HL-60 (cell line): ENCODE measurements at regions not wholly inside any gene's neighbourhood (a gene's known extent, or its start where the extent isn't known, plus 50 kb on each side); places are given as distances from the start of the nearest gene placed in this dataset.

Experiments used
- DNase-seq, 2 experiments: peaks; one replicate each; pipeline ENCODE4 v3.0.0-alpha.2; 2010 to 2020; ENCODE audit warnings: low read depth in 1 of 2, low spot score in 1 of 2
- H3K27ac ChIP-seq: fragments of 250-450 bp; sonication (Bioruptor Pico); replicated peaks from 2 replicates; pipeline ENCODE4 v1.5.1; 2020; ENCODE audit warnings: mild to moderate bottlenecking, moderate library complexity
- H3K27me3 ChIP-seq: fragments of 250-450 bp; sonication (Bioruptor Pico); 2 replicates; pipeline ENCODE4 v1.5.1; 2021; ENCODE audit warnings: mild to moderate bottlenecking, moderate library complexity; ENCODE audit not compliant: insufficient read depth, poor library complexity, severe bottlenecking
- H3K4me3 ChIP-seq: replicated peaks from 2 replicates; pipeline ENCODE4 v1.5.1; 2011; ENCODE audit warnings: mild to moderate bottlenecking, control low read depth, low read length; ENCODE audit not compliant: insufficient read depth
- CTCF ChIP-seq: IDR thresholded peaks from one replicate; pipeline ENCODE4 v1.5.1; 2011; ENCODE audit warnings: low read length, control low read depth, inconsistent platforms; ENCODE audit not compliant: insufficient read depth
- GABPA ChIP-seq: IDR thresholded peaks from 2 replicates; pipeline ENCODE4 v1.6.1; 2012; ENCODE audit warnings: low read depth
- POLR2AphosphoS5 ChIP-seq: IDR thresholded peaks from 2 replicates; pipeline ENCODE4 v1.6.1; 2012; ENCODE audit warnings: low read depth
- REST ChIP-seq: IDR thresholded peaks from 2 replicates; pipeline ENCODE4 v1.6.1; 2012; ENCODE audit warnings: low read depth; ENCODE audit not compliant: insufficient replicate concordance
- SPI1 ChIP-seq: IDR thresholded peaks from 2 replicates; pipeline ENCODE4 v1.6.1; 2012; ENCODE audit warnings: low read depth, mild to moderate bottlenecking, borderline replicate concordance

- no peaks in the 10 kb centered on the region for H3K27me3 ChIP-seq
- DNase-seq, result no peak
- no peak overlapping the region for H3K27ac ChIP-seq
- no peak overlapping the region for H3K4me3 ChIP-seq
- no peak for TF ChIP-seq REST
Measured at GRCh38 chr2:236882930-236883329, 202.8 kb upstream of the COPS8 start.

- DNase-seq, result no peak
- Histone ChIP-seq H3K27me3 (no peaks in the 10 kb centered on the region), H3K27ac (no peak overlapping the region), H3K4me3 (no peak overlapping the region)
- TF ChIP-seq REST, result no peak
- peak; percentile 42; the same call in 1 of the 2 replicates for TF ChIP-seq SPI1
Measured at GRCh38 chr2:236883819-236884218, 201.9 kb upstream of the COPS8 start.

GRCh38 chr2:236884569-236885175 lies 201.0 kb upstream of the COPS8 start:
- H3K27me3 ChIP-seq, result no peaks in the 10 kb centered on the region
- no peak overlapping the region for H3K27ac ChIP-seq
- TF ChIP-seq CTCF (no peak), POLR2AphosphoS5 (no peak), GABPA (no peak), SPI1 (no peak), REST (no peak)
- no peak overlapping the region for H3K4me3 ChIP-seq
- DNase-seq, result no peak

GRCh38 chr2:236886456-236886855 lies 199.2 kb upstream of the COPS8 start:
- Histone ChIP-seq H3K27ac (no peak overlapping the region), H3K4me3 (no peak overlapping the region), H3K27me3 (no peaks in the 10 kb centered on the region)
- TF ChIP-seq CTCF, result no peak
- no peak for TF ChIP-seq REST
- no peak for TF ChIP-seq GABPA
- TF ChIP-seq SPI1, result no peak
- TF ChIP-seq POLR2AphosphoS5, result no peak
- DNase-seq, result no peak
